ENCODE measurements at regions not wholly inside any gene's neighbourhood (a gene's known extent, or its start where the extent isn't known, plus 50 kb on each side); places are given as distances from the start of the nearest gene placed in this dataset.

- no peak for DNase-seq (ENCODE audit: low read depth in 2 of 3, low spot score in 2 of 3)
Observed at GRCh38 chr10:129079705-129080104, 387.3 kb upstream of the MGMT start.

DNA sequence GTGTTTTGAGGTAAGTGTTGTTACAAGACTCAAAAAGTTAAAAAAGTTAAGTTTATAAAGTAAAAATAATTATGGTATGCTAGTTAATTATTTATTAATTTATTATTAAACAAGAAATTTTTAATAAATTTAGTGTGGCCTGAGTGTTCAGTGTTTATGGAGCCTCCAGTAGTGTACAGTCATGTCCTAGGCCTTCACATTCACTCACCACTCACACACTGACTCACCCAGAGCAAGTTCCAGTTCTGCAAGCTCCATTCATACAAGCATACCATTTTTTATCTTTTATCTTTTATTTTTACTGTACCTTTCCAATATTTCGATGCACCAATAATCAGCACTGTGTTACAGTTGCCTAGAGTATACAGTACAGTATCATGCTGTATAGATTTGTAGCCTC is 381.2 kb upstream of the MGMT start:
- DNase-seq (ENCODE audit: low read depth in 2 of 3, low spot score in 2 of 3) = no peak

DNA sequence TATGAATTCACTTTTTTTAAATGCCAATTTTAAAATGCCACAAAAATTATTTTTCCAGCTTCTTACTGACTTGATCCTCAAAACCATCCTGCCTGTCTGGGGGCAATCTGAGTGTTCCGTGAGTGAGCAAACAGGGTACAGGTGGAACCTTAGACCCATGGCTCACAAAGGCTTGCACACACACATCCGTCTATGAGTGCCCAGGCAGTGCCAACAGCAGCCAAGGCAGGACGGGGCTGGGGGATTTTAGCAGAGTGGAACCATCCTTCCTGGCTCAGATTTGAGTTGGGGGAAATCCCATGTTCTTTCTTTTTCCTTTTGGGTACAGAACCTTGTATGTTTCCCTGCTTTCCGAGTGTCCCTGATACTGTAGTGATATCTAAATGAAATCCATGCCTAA is 377.7 kb upstream of the MGMT start:
- DNase-seq (ENCODE audit: low read depth in 2 of 3, low spot score in 2 of 3) = no peak

GRCh38 chr10:129090165-129090564 is 376.9 kb upstream of the MGMT start:
- no peak for DNase-seq (ENCODE audit: low read depth in 2 of 3, low spot score in 2 of 3)

GRCh38 chr10:129090618-129091366 is 376.2 kb upstream of the MGMT start:
- no peak for DNase-seq (ENCODE audit: low read depth in 2 of 3, low spot score in 2 of 3)

- no peak for DNase-seq (ENCODE audit: low read depth in 2 of 3, low spot score in 2 of 3)
Observed at GRCh38 chr10:129093641-129094040, 373.4 kb upstream of the MGMT start.

GRCh38 chr10:129094233-129094632 is 372.8 kb upstream of the MGMT start:
- DNase-seq (ENCODE audit: low read depth in 2 of 3, low spot score in 2 of 3) = no peak

GRCh38 chr10:129094861-129095260 is 372.2 kb upstream of the MGMT start:
- no peak for DNase-seq (ENCODE audit: low read depth in 2 of 3, low spot score in 2 of 3)

- DNase-seq (ENCODE audit: low read depth in 2 of 3, low spot score in 2 of 3) = no peak
Observed at GRCh38 chr10:129095680-129096064, 371.4 kb upstream of the MGMT start.

- DNase-seq (ENCODE audit: low read depth in 2 of 3, low spot score in 2 of 3) = no peak
Observed at GRCh38 chr10:129096065-129096984, 370.7 kb upstream of the MGMT start.

GRCh38 chr10:129097776-129098330 is 369.2 kb upstream of the MGMT start:
- no peak for DNase-seq (ENCODE audit: low read depth in 2 of 3, low spot score in 2 of 3)

DNA sequence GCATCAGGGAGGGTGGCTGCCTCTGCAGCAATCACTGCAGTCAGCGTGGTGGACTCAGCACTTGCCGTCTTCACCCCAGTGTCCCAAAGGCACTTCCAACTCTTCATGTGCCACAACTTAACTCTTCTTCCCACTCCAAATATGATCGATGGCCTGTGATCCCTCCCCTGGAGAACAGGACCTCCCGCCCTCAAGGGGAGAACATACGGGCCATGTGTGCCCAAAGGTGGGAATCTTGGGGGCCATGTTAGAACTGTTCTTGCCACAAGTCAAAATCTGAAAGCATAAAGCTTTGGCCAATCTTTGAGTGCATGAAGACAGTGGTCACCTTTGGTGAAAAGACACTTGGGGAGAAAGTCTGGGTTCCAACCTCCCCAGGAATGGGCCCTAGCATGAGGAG is 368.5 kb upstream of the MGMT start:
- no peak for DNase-seq (ENCODE audit: low read depth in 2 of 3, low spot score in 2 of 3)

GRCh38 chr10:129099486-129099885 is 367.6 kb upstream of the MGMT start:
- no peak for DNase-seq (ENCODE audit: low read depth in 2 of 3, low spot score in 2 of 3)

DNA sequence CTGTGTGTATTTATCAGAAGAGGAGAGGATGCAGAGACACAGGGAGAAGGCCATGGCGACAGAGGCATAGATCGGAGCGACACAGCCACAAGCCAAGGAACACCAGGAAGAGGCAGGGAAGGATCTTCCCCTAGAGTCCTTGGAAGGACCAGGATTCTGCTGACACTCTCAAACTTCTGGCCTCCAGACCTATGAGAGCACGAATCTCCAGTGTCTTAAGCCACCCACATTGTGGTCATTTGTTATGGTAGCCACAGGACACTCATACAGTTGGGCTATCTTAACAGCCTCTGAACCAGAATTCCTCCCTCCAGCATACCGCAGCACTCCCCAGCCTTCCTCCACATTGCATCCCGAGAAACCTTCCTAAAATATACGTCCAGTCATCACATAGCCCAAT is 367.0 kb upstream of the MGMT start:
- DNase-seq (ENCODE audit: low read depth in 2 of 3, low spot score in 2 of 3) = no peak

- DNase-seq (ENCODE audit: low read depth in 2 of 3, low spot score in 2 of 3) = no peak
Observed at GRCh38 chr10:129101232-129101980, 365.6 kb upstream of the MGMT start.

- no peak for DNase-seq (ENCODE audit: low read depth in 2 of 3, low spot score in 2 of 3)
Observed at GRCh38 chr10:129102906-129103693, 363.9 kb upstream of the MGMT start.

DNA sequence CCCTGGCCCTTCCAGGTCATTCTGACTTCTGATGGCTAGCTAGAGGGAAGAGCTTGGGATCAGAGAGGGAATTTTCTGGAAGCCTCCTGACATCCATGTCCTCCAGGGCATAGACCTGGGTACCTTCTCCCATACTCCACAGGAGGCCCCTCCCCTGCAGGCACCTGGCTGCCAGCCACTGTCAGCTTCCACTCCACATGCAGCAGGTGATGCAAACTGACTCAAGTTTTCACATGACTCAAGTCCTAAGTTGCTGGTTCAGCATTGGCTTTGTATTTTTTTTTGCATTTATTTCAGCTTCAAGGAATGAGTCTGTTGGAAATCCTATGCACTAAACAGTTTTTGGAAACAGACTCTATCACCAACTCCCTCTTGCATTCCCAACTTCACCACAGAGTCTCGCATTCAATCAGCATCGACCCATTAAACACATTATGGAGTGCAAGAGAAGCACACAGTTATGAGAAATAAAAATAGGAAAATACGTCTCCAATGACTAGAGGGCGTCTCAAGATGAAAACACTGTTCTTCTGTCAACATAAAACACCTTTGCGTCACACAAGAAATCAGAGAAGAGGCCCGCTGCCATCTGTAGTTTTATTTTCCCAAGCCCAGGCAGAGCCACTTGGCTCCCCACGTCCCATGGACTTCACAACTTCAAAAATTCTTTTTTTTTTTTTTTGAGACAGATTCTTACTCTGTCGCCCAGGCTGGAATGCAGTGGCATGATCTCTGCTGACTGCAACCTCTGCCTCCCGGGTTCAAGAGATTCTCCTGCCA is 362.6 kb upstream of the MGMT start:
- no peak for DNase-seq (ENCODE audit: low read depth in 2 of 3, low spot score in 2 of 3)

GRCh38 chr10:129105266-129105665 is 361.8 kb upstream of the MGMT start:
- no peak for DNase-seq (ENCODE audit: low read depth in 2 of 3, low spot score in 2 of 3)

- DNase-seq (ENCODE audit: low read depth in 2 of 3, low spot score in 2 of 3) = no peak
Observed at GRCh38 chr10:129106314-129106713, 360.7 kb upstream of the MGMT start.

DNA sequence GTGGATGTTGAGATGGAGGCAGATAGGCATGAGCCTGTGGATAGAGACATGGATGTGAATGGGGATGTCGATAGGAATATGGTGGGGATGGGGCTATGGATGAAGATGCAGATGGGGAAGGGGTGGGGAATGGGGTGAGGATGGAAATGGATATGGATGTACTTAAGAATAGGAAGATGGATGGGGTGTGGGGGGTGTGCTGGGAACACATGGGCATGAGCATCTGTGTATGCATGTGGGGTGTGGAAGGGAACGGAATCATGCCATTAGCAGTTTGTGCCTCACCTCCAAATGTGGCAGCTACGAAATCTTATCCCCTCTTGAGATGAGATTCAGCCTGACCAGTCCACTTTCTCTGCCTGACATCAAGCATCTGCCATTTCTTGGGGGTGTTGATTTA is 359.5 kb upstream of the MGMT start:
- DNase-seq (ENCODE audit: low read depth in 2 of 3, low spot score in 2 of 3) = no peak
